ENCODE measurements at regions not wholly inside any gene's neighbourhood (a gene's known extent, or its start where the extent isn't known, plus 50 kb on each side); places are given as distances from the start of the nearest gene placed in this dataset.

DNA sequence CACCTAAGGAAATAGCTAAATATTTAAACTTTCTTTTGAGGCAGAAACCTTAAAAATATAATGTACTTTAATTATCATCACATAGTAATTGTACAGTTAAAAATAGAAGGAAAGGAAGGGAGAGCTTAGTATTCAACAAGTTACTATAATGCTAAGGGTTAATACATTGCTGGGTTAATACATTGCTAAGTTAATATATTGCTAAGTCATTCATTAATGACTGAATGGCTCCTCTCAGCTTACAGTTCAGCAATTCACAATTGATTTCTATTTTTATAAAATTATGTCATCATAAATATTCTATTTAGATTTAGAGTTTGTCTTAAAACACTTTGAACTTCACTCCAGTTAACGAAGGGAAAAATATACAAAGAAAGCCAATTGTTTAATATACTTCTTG, 207.9 kb downstream of the BMP4 start:
- H3K36me3 ChIP-seq (ENCODE audit: control insufficient read depth, insufficient read depth, low read length): no peaks in the 10 kb centered on the region
- WGBS, 2 experiments (ENCODE audit: insufficient coverage in 1 of 2, insufficient read length in 1 of 2): no CpG with 5 or more reads among the region's 1 CpG
- Mint-ChIP-seq H3K36me3 (ENCODE audit: low read depth) (no peaks in the 10 kb centered on the region), H3K4me3 (no peak overlapping the region), H3K27ac (no peak overlapping the region), H3K4me1 (no peaks in the 10 kb centered on the region), H3K9me3 (peaks cover 1% of the 10 kb centered on the region), H3K27me3 (ENCODE audit: insufficient read depth) (no peaks in the 10 kb centered on the region)
- no peak overlapping the region for H3K4me3 ChIP-seq (ENCODE audit: low read length)
- H3K9ac ChIP-seq (ENCODE audit: extremely low read depth, low read length, poor library complexity, severe bottlenecking): no peak overlapping the region
- no peak overlapping the region for H3K27ac ChIP-seq (ENCODE audit: low read depth, low read length)
- H3K9me3 ChIP-seq (ENCODE audit: control insufficient read depth, low read length): peaks cover under 1% of the 10 kb centered on the region
- no peaks in the 10 kb centered on the region for H3K27me3 ChIP-seq (ENCODE audit: control insufficient read depth, insufficient read depth, low read length, poor library complexity, severe bottlenecking)
- DNase-seq: no peak
- H3K4me1 ChIP-seq (ENCODE audit: control insufficient read depth, insufficient read depth, low read length): no peaks in the 10 kb centered on the region
- TF ChIP-seq, protein P1, sequence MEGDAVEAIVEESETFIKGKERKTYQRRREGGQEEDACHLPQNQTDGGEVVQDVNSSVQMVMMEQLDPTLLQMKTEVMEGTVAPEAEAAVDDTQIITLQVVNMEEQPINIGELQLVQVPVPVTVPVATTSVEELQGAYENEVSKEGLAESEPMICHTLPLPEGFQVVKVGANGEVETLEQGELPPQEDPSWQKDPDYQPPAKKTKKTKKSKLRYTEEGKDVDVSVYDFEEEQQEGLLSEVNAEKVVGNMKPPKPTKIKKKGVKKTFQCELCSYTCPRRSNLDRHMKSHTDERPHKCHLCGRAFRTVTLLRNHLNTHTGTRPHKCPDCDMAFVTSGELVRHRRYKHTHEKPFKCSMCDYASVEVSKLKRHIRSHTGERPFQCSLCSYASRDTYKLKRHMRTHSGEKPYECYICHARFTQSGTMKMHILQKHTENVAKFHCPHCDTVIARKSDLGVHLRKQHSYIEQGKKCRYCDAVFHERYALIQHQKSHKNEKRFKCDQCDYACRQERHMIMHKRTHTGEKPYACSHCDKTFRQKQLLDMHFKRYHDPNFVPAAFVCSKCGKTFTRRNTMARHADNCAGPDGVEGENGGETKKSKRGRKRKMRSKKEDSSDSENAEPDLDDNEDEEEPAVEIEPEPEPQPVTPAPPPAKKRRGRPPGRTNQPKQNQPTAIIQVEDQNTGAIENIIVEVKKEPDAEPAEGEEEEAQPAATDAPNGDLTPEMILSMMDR (conservative IDR thresholded peaks at IDR 0.05): no peak

GRCh38 chr14:53744857-53745256, 211.8 kb downstream of the BMP4 start:
- no peak overlapping the region for H3K9ac ChIP-seq (ENCODE audit: extremely low read depth, low read length, poor library complexity, severe bottlenecking)
- H3K4me3 ChIP-seq (ENCODE audit: low read length): no peak overlapping the region
- no peaks in the 10 kb centered on the region for H3K9me3 ChIP-seq (ENCODE audit: control insufficient read depth, low read length)
- Mint-ChIP-seq H3K36me3 (ENCODE audit: low read depth) (no peaks in the 10 kb centered on the region), H3K27me3 (ENCODE audit: insufficient read depth) (no peaks in the 10 kb centered on the region), H3K9me3 (no peaks in the 10 kb centered on the region), H3K27ac (no peak overlapping the region), H3K4me1 (peaks cover 13% of the 10 kb centered on the region), H3K4me3 (no peak overlapping the region)
- TF ChIP-seq, protein P1 (conservative IDR thresholded peaks at IDR 0.05): no peak
- H3K36me3 ChIP-seq (ENCODE audit: control insufficient read depth, insufficient read depth, low read length): no peaks in the 10 kb centered on the region
- 90% methylated on average over 1 of the region's 1 CpG; no CpG with 5 or more reads in 1 of the 2 experiments for WGBS, 2 experiments (ENCODE audit: insufficient coverage in 1 of 2, insufficient read length in 1 of 2)
- peaks cover 9% of the 10 kb centered on the region for H3K4me1 ChIP-seq (ENCODE audit: control insufficient read depth, insufficient read depth, low read length)
- H3K27me3 ChIP-seq (ENCODE audit: control insufficient read depth, insufficient read depth, low read length, poor library complexity, severe bottlenecking): no peaks in the 10 kb centered on the region
- no peak for DNase-seq
- H3K27ac ChIP-seq (ENCODE audit: low read depth, low read length): no peak overlapping the region

- H3K4me1 Mint-ChIP-seq: peaks cover 13% of the 10 kb centered on the region
- no peaks in the 10 kb centered on the region for H3K36me3 Mint-ChIP-seq (ENCODE audit: low read depth)
- Histone ChIP-seq H3K9me3 (ENCODE audit: control insufficient read depth, low read length) (no peaks in the 10 kb centered on the region), H3K9ac (ENCODE audit: extremely low read depth, low read length, poor library complexity, severe bottlenecking) (no peak overlapping the region), H3K4me3 (ENCODE audit: low read length) (no peak overlapping the region), H3K36me3 (ENCODE audit: control insufficient read depth, insufficient read depth, low read length) (no peaks in the 10 kb centered on the region), H3K27ac (ENCODE audit: low read depth, low read length) (no peak overlapping the region), H3K27me3 (ENCODE audit: control insufficient read depth, insufficient read depth, low read length, poor library complexity, severe bottlenecking) (no peaks in the 10 kb centered on the region), H3K4me1 (ENCODE audit: control insufficient read depth, insufficient read depth, low read length) (peaks cover 9% of the 10 kb centered on the region)
- H3K9me3 Mint-ChIP-seq: no peaks in the 10 kb centered on the region
- H3K27ac Mint-ChIP-seq: no peak overlapping the region
- H3K27me3 Mint-ChIP-seq (ENCODE audit: insufficient read depth): no peaks in the 10 kb centered on the region
- H3K4me3 Mint-ChIP-seq: no peak overlapping the region
- WGBS, 2 experiments (ENCODE audit: insufficient coverage in 1 of 2, insufficient read length in 1 of 2): 81 to 88% methylated on average over 2 to 5 of the region's 5 CpGs
- DNase-seq: no peak
- TF ChIP-seq, protein P1 (conservative IDR thresholded peaks at IDR 0.05): no peak
These were observed 213.3 kb downstream of the BMP4 start for GRCh38 chr14:53743371-53743770.
